GM18909 (cell line): ENCODE measurements at regions not wholly inside any gene's neighbourhood (a gene's known extent, or its start where the extent isn't known, plus 50 kb on each side); places are given as distances from the start of the nearest gene placed in this dataset.

Experiments
- ATAC-seq: cut with Tn5 transposase; IDR thresholded peaks from one replicate; pipeline ENCODE4 v1.9.1; 2021; ENCODE audit warnings: mild to moderate bottlenecking; ENCODE audit not compliant: unreplicated experiment, poor library complexity

DNA sequence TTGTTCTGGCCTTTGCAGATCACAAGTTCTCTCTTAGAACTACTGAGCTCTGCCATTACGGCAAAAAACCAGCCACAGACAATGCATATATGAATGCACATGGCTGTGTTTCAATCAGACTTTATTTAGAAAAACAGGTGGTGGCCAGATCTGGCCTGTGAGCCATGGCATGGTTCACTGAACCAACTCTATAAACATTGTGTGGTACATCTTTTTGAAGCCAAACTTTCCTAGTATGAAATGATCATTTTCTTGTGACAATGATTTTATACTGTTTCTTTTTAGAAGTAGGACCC lies 65.9 kb upstream of the AMZ2 start:
- peak; percentile 51 for ATAC-seq

DNA sequence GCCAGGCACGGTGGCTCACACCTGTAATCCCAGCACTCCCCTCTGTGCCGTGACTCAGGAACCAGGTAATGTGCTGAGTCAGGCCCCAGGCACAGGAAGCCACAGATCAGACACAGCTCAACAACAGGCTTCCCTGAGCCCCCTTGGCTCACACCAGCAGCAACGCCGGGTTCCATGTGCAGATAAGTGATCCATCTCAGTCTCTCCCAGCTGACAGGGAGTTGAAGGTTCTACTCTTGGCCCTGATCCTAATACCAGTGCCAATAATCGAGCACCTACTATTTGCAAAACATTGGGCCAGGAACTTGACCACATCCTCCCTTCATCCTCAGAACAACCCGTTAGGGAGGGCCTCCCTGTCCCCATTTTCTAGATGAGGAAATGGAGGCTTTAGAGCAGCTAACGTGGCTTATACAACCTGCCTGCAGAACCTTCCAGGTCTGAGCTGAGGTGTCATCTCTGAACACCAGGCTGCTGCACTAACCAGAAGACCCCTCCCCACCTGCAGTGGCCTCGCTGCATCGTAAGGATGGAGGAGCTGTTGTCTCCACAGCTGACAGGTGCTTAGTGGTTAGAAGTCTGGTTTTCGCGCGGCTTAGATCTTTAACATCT lies 64.8 kb upstream of the AMZ2 start:
- ATAC-seq, result peak; percentile 39

- ATAC-seq, result no peak
Measured at GRCh38 chr17:68184141-68184571, 63.7 kb upstream of the AMZ2 start.

GRCh38 chr17:68184816-68185436 lies 62.9 kb upstream of the AMZ2 start:
- peak; percentile 56 for ATAC-seq

DNA sequence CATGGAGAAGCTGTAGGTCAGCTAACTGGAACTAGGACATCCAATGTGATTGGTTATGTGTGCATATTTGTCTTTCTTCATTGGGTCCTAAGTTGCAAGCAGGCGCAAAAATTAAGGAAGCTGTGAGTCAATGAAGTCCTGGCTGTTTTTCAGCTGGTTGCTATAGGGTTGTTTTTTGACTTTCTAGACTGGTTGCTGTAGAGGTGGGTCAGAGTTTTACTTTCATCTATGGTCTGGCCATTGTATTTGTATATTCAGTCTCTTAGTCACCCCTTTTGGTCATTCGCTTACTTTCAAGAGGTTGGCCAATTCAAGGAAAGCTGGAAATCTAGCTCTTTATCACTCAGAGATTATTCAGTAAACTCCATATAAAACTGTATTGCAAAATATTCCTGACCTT lies 62.0 kb upstream of the AMZ2 start:
- ATAC-seq, result no peak

DNA sequence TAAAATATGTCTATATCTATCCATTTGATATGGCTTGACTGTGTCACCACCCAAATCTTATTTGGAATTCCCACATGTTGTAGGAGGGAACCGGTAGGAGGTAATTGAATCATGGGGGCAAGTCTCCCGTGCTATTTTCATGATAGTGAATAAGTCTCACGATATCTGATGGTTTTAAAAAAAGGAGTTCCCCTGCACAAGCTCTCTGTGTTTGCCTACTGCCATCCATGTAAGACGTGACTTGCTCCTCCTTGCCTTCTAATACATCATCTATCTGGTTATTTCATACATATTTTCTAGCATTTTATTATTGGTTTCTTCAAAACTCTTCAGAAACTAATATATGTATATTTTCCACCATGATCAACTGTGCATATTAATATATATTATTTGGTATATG lies 57.3 kb upstream of the AMZ2 start:
- ATAC-seq, result no peak

DNA sequence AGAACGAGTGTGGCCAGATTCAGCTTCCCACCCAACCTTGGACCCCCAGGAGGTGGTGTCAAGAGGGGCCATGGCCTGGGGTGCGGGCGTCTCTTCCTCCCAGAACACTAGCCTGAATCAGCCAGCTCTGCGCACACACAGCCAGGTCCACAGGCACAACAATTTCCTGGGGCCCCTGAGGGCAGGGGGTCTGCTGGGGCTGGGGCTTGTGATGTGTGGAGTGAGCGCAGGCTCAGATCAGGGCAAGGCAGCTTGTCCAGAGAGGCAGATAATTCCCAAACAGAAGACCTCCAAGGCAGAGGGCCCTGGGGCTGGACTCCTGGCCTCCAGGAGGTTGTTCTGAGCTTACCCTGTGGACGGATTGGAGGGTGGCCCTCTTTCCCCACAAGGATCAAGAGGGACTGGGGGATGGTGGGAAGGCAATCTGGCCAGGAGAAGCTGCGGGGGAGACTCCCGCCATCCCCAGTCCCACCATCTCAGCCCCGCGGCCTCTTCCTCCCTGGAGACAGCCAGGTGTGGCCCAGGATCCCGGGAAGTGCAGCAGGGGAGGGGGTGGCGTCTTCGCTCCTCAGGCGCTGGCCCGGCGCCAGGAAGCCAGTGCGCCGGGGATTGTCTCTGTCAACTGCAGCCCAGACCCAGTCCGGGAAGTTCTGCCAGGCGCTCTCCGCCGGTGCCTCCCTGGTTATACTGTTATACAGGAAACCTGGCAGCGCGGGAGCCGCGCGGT lies 52.0 kb upstream of the AMZ2 start:
- ATAC-seq, result no peak

GRCh38 chr17:68196394-68197090 lies 51.3 kb upstream of the AMZ2 start:
- no peak for ATAC-seq

DNA sequence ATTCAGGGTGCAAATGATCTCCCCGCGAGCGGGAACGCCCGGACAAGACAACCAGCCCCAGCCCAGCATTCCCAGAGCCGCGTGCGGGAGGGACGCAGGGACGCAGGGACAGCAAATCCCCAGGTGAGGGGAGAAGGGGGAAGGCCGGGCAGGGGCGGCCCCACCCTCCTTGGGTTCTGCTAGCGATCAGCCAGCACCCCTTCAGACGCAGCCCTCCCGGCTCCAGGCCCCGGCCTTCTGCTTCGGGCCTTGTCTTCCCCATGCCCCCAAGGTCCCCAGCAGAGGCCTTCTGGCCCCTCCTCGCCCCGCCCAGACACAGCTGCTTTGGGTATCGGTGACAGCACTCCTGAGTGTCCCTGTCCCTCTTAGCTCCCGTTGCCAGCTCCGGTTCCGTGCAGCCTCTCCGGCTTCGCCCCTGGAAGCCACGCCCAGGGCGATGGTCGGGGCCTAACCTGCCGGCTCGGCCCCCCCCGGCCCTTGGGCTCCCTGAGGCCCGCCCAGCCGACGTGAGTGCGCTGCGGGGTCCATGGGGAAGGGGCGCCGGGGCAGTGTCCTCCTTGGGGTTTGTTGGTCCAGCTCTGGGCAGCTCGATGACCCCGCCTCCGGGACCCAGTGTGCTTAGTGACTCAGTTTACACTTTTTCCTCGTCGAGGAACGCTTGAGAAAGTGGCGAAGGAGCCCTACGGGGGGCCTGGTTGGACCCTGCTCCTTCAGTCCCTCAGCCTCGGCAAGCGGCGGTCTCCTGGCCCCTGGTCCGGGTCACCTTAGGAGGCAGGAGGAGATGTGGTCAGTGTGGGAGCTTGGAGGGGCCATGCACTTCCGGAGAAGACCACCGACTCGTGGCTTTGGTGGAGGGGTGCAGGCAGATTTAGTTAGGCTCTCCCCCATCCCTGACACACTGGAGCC lies 50.5 kb upstream of the AMZ2 start:
- ATAC-seq, result no peak

- ATAC-seq, result no peak
Measured at GRCh38 chr17:68197997-68198930, 49.6 kb upstream of the AMZ2 start.
